Left cardiac atrium (tissue), 4 donors: ENCODE measurements at regions not wholly inside any gene's neighbourhood (a gene's known extent, or its start where the extent isn't known, plus 50 kb on each side); places are given as distances from the start of the nearest gene placed in this dataset.
"Not testable (repeated sequence)": the region's sequence is repeated elsewhere in the genome, so short reads cannot be mapped to it uniquely, and the experiment has no call there.

Source experiments
- ATAC-seq, 2 donors: fragments of 200-7000 bp; cut with Tn5 transposase; one replicate each; pipeline ENCODE4 v1.9.1; 2020; ENCODE audit warnings: mild to moderate bottlenecking in 2 of 2, moderate library complexity in 2 of 2
- DNase-seq: peaks from one replicate; pipeline ENCODE4 v3.0.0-alpha.2; 2020
- intact Hi-C, 2 donors: fragments of 100-400 bp; cut with DNase I; formaldehyde crosslinking; loops; one replicate each; pipeline versions ENCODE4 v1.14.1 to v1.15.1; 2022 to 2023
- donor health status: DM: no; HTN: yes; CAD: no.
- donor health status: DM: no; HTN: yes; CAD: no; lungs with severe emphysema.
- donor health status: DM: yes; HTN: yes; CAD: no.
- donor health status: Dilated cardiomyopathy.

GRCh38 chr17:33882677-33883076 lies 372.4 kb upstream of the CCL2 start:
- ATAC-seq, DNase-seq, intact Hi-C loops: not testable (repeated sequence)

- ATAC-seq (no peak), DNase-seq (no peak)
- intact Hi-C loops = loop anchor here in 1 of 2 donors (5.0 kb wide), 1 partner anchor 36 kb away; no protein-coding TSS in a partner anchor
Observed at GRCh38 chr17:33888455-33888854, 366.6 kb upstream of the CCL2 start.

GRCh38 chr17:33889040-33889439 lies 366.0 kb upstream of the CCL2 start:
- ATAC-seq (no peak), DNase-seq (no peak)
- intact Hi-C loops = loop anchor here in 1 of 2 donors (5.0 kb wide), 1 partner anchor 37 kb away; no protein-coding TSS in a partner anchor

- DNase-seq = no peak
- intact Hi-C loops = loop anchor here in 1 of 2 donors (5.0 kb wide), 1 partner anchor 37 kb away; no protein-coding TSS in a partner anchor
- ATAC-seq = no peak
Observed at GRCh38 chr17:33889766-33890165, 365.3 kb upstream of the CCL2 start.

- ATAC-seq (no peak), DNase-seq (no peak)
- intact Hi-C loops = no loop called here
Observed at GRCh38 chr17:33892717-33893591, 362.1 kb upstream of the CCL2 start.

- no peak for ATAC-seq
- intact Hi-C loops = no loop called here
- DNase-seq = no peak
Observed at GRCh38 chr17:33895491-33895890, 359.6 kb upstream of the CCL2 start.

GRCh38 chr17:33896263-33896662 lies 358.8 kb upstream of the CCL2 start:
- ATAC-seq (no peak), DNase-seq (no peak)
- intact Hi-C loops = no loop called here

GRCh38 chr17:33901085-33901484 lies 354.0 kb upstream of the CCL2 start:
- DNase-seq (no peak), ATAC-seq (no peak)
- intact Hi-C loops = no loop called here

- intact Hi-C loops = no loop called here
- DNase-seq (no peak), ATAC-seq (no peak)
Observed at GRCh38 chr17:33902901-33903449, 352.1 kb upstream of the CCL2 start.

- intact Hi-C loops = no loop called here
- ATAC-seq = no peak
- DNase-seq = no peak
Observed at GRCh38 chr17:33904476-33904875, 350.6 kb upstream of the CCL2 start.

- intact Hi-C loops = no loop called here
- no peak for ATAC-seq
Observed at GRCh38 chr17:33905338-33905800, 349.7 kb upstream of the CCL2 start.

GRCh38 chr17:33908363-33909064 lies 346.6 kb upstream of the CCL2 start:
- ATAC-seq (no peak), DNase-seq (no peak)
- intact Hi-C loops = no loop called here

More at GRCh38 chr17:33905338-33905800, 349.7 kb upstream of the CCL2 start:
- DNase-seq = no peak

- DNase-seq (no peak), ATAC-seq (no peak)
- intact Hi-C loops = no loop called here
Observed at GRCh38 chr17:33910200-33910857, 344.8 kb upstream of the CCL2 start.

GRCh38 chr17:33914125-33914524 lies 341.0 kb upstream of the CCL2 start:
- intact Hi-C loops = no loop called here
- ATAC-seq (no peak), DNase-seq (no peak)

- ATAC-seq (no peak), DNase-seq (no peak)
- intact Hi-C loops = loop anchor here in 1 of 2 donors (10.0 kb wide), 1 partner anchor 222 kb away; no protein-coding TSS in a partner anchor
Observed at GRCh38 chr17:33922971-33923370, 332.1 kb upstream of the CCL2 start.

- intact Hi-C loops = loop anchor here in 1 of 2 donors (10.0 kb wide), 1 partner anchor 221 kb away; no protein-coding TSS in a partner anchor
- ATAC-seq (no peak), DNase-seq (no peak)
Observed at GRCh38 chr17:33924104-33924503, 331.0 kb upstream of the CCL2 start.

- ATAC-seq (no peak), DNase-seq (no peak)
- intact Hi-C loops = loop anchor here (1.0 to 10.0 kb wide), 2 partner anchors 219 to 223 kb away; no protein-coding TSS in a partner anchor
Observed at GRCh38 chr17:33925649-33926048, 329.4 kb upstream of the CCL2 start.

- intact Hi-C loops = loop anchor here in 1 of 2 donors (10.0 kb wide), 1 partner anchor 217 kb away; no protein-coding TSS in a partner anchor
- no peak for DNase-seq
- ATAC-seq = peak in 1 of 2 donors; percentile 19
Observed at GRCh38 chr17:33927732-33928133, 327.4 kb upstream of the CCL2 start.

GRCh38 chr17:33929181-33929724 lies 325.8 kb upstream of the CCL2 start:
- intact Hi-C loops = loop anchor here in 1 of 2 donors (10.0 kb wide), 1 partner anchor 216 kb away; no protein-coding TSS in a partner anchor
- no peak for DNase-seq
- no peak for ATAC-seq
